ENCODE measurements at regions not wholly inside any gene's neighbourhood (a gene's known extent, or its start where the extent isn't known, plus 50 kb on each side); places are given as distances from the start of the nearest gene placed in this dataset.

GRCh38 chr20:48186915-48187314 lies 401.6 kb upstream of the SULF2 start:
- TF ChIP-seq POLR2A (IDR thresholded peaks at IDR 0.05; ENCODE audit: low read depth, low read length) (no peak), POLR2AphosphoS5 (IDR thresholded peaks at IDR 0.05; ENCODE audit: low read depth, low read length) (no peak)
